SK-MEL-5 (cell line): ENCODE measurements at regions not wholly inside any gene's neighbourhood (a gene's known extent, or its start where the extent isn't known, plus 50 kb on each side); places are given as distances from the start of the nearest gene placed in this dataset.

ENCODE experiments used
- DNase-seq: peaks from one replicate; pipeline ENCODE4 v3.0.0-alpha.2; 2016; ENCODE audit warnings: low read depth, low spot score
- in situ Hi-C: cut with HindIII; loops from 2 replicates; pipeline ENCODE4 v1.10.0; 2016; ENCODE audit warnings: low sequenced_read_pairs, high pct_unique_total_duplicates, low pct_unique_long_range_greater_than_20kb

DNA sequence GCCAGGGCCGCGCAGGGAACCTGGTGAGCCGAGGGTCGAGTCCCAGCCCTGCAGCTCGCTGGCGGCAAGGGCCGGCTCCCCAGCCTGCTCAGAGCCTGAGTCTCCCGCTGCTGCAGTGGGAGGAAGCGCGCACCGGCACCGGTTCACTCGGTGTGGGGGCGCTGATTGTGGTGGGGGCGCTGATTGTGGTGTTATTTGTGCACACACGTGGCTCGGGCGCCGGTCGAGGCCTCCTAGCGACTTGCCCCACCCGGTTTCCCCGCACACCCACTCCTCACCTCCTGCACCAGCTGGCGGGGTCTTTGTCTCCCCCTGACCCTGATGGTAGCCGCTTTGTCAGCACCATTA lies 266.7 kb downstream of the NSG2 start:
- DNase-seq = no peak
- in situ Hi-C loops = no loop called here

DNA sequence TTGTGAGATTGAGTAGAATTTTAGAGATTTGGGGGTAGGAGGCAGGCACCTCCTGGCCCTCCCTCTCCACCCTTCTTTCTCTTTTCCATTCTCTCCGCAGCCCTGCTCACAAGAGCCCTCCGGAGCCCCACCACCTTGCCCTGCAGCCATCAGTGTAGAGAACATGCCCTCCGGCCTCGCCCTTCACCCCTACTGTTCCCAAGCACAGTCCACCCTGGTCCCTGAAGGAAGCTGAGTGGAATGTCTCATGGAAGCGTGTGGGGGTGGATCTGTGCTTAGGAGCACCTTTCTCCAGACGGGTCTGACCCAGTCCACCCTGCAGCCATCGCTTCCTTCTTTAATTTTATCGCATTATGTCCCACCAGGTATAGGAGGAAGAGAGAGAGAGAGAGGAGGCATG lies 267.1 kb downstream of the NSG2 start:
- in situ Hi-C loops = no loop called here
- DNase-seq = no peak

DNA sequence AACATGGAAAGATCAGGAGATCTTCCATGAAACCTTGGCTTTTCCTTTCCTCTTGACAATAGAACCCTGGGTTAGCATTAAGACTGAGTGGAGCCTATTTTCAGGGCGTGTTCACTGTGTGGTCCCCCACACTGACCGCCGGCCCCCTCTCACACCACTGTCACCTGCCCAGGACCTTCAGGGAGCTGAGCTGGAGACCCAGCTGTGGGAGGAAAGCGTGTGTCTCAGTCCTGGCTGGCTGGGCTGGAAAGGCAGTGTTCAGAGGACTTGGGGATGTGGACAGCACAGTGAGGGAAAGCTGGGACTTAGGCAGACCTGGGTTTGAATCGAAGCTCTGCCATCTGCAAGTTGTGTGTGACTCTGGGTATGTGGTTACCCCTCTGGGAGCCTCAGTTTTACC lies 268.1 kb downstream of the NSG2 start:
- DNase-seq = no peak
- in situ Hi-C loops = no loop called here

GRCh38 chr5:174314261-174314660 lies 268.8 kb downstream of the NSG2 start:
- in situ Hi-C loops = no loop called here
- no peak for DNase-seq

DNA sequence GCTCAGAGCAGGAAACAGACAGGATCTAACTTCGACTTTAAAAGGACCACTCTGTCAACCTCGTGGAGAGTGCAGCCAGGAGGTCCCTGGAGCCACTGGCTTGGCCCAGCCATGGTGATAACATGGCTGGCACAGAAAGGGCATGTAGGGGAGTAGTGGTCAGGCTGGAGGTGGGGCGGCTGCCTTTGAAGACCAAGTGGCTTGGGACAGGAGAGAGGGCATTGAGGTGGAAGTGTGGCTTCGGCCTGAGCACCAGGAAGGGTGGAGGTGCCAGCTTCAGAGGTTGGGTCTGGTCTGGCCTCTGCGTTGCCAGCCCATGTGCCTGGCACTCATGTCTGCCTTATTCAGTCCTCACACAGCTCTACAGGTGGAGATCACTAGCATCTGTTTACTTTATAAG lies 270.0 kb downstream of the NSG2 start:
- in situ Hi-C loops = no loop called here
- DNase-seq = no peak

DNA sequence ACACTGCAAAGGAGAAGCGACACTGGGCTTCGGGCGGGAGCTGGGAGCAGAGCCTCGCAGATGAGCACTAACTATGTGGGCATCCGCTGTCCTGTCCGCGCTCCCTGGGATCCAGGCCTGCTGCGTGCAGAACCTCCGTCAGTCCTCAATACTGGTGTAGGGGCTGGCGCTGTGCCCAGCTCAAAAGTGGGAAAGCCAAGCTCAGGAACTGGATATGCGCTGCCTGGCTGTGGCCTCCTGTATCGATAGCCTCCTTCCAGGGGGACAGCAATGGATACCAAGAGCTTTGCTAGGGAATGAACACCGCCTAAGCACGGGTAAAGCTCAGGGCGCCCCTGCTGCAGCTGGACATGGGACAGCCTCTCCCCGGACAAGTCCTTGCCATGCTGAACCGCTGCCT lies 270.4 kb downstream of the NSG2 start:
- in situ Hi-C loops = no loop called here
- no peak for DNase-seq

DNA sequence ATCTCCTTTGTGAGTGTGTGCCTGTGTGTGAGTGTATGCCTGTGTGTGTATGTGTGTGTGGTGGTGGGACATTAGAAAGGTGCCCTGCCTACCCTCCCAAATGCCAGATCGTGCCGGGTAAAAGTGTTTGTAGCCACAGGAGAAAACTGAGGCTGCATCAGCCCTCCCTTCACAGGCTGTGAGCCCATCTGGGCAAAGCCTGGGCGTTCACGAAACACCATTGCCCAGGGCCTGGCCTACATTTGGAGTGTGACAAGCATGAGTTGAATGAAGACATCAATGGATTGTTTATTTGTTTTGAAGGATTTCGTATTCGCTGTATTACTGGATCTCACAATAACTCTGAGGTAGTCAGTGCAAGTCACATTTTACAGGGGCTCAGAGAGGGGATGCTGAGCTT lies 270.8 kb downstream of the NSG2 start:
- in situ Hi-C loops = no loop called here
- DNase-seq = no peak

- in situ Hi-C loops = no loop called here
- peak; percentile 63 for DNase-seq
Observed at GRCh38 chr5:174317256-174317894, 271.9 kb downstream of the NSG2 start.

DNA sequence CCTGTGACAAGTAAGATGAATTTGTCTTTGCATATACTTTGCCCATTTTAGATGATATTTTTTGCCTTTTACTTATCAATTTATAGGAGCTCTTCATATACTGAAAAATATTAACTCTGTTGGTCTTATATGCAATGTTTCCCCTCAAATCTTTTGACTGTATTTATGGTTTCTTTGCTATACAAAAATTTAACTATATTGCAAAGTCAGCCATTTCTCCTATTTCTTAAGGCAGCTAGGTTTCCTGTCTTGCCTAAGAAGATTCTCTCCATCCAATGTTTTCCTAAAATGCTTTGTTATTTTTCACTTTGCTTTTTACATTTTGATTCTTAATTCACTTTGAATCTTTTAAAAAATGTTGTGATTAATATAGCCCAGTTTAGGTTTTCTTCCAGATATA lies 273.1 kb downstream of the NSG2 start:
- DNase-seq = no peak
- in situ Hi-C loops = no loop called here

DNA sequence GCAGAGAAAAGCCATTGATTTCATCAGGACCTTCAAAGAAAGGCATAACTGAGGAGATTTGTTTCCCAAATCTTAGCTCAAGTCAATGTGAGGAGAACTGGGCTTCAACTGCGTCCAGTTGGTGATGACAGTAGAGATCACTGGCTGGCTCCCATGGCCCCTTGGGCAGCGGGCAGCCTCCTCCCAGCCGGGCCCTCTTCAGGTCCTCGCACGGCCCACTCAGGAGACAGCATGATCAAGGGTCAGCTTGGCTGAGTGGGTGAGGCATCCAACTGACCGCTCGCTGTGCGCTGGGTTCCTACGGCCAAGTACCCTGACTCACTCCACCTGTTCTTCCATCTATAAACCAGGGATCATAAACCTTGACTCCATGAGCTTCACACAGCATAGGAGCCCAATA lies 274.0 kb downstream of the NSG2 start:
- in situ Hi-C loops = no loop called here
- DNase-seq = no peak

DNA sequence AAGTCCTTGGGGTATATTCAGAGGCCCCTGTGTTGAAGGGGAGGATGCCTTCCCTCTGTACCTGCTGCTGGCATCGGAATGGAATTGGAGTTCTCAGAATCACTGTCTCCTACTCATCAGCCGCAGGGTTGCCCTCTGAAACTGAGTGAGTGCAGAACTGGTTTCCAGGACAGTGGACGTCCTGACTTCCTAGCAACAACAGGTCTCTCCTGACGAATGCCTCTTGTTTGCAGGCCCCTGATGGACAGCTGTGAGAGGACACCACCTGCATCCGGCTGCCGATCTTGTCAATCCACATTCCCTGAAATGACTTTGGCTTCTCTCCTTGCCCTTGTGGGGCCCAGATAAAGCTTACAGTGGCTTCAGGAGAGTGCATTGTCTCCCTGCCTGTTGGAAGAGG lies 274.5 kb downstream of the NSG2 start:
- no peak for DNase-seq
- in situ Hi-C loops = no loop called here

GRCh38 chr5:174323878-174324281 lies 278.4 kb downstream of the NSG2 start:
- in situ Hi-C loops = no loop called here
- DNase-seq = peak; percentile 56

GRCh38 chr5:174324680-174325079 lies 279.2 kb downstream of the NSG2 start:
- no peak for DNase-seq
- in situ Hi-C loops = no loop called here

DNA sequence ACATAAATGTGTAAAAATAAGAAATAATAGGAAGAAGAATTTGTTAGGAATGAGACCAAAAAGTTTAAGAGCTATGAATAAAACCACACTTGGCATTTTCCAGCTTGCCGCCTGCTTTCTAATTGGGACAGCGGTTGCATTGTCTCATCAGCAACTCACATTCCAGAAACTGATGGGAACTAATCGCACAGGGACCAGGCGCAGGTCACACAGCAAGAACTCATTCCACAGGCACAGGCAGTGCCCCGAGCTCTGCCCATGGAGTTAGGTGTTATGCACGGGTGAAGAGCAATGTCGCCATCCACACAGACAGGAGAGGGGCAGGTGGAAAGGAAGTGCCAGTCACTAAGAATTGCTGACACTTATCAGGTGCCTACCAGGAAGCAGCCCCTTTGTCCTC lies 279.9 kb downstream of the NSG2 start:
- no peak for DNase-seq
- in situ Hi-C loops = no loop called here

- no peak for DNase-seq
- in situ Hi-C loops = no loop called here
Observed at GRCh38 chr5:174325961-174326360, 280.5 kb downstream of the NSG2 start.

GRCh38 chr5:174326372-174326771 lies 280.9 kb downstream of the NSG2 start:
- DNase-seq = no peak
- in situ Hi-C loops = no loop called here

GRCh38 chr5:174327317-174327864 lies 281.9 kb downstream of the NSG2 start:
- in situ Hi-C loops = no loop called here
- DNase-seq = peak; percentile 75

DNA sequence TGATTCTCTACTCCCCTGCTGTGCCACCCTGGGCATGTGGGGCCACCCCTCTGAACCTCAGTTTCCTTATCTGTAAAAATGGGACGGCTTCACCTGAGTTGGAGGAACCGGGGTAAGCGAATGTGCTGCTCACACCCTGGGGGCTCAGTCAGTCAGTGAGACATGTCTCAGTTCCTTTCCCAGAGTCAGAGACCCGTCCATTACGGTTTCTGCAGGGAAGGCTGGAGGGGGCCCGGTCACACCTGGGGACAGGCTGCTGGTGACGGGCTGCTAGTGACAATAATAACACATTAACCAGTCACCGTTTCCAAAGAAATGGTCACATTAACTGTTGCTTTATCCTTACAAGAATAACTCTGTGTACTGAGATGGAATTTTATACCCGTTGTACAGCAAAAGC lies 282.4 kb downstream of the NSG2 start:
- in situ Hi-C loops = no loop called here
- DNase-seq = no peak

- in situ Hi-C loops = no loop called here
- DNase-seq = no peak
Observed at GRCh38 chr5:174328631-174329299, 283.3 kb downstream of the NSG2 start.
